ENCODE measurements at regions not wholly inside any gene's neighbourhood (a gene's known extent, or its start where the extent isn't known, plus 50 kb on each side); places are given as distances from the start of the nearest gene placed in this dataset.
A peak's percentile ranks its signal among the peaks of the same experiment; 100 is the strongest.
"Not testable (repeated sequence)": the region's sequence is repeated elsewhere in the genome, so short reads cannot be mapped to it uniquely, and the experiment has no call there.

GRCh38 chr12:13342971-13343370 lies 146.4 kb downstream of the EMP1 start:
- no peak for DNase-seq

- DNase-seq, result no peak
These were observed 143.6 kb downstream of the EMP1 start for GRCh38 chr12:13340149-13340548.

DNA sequence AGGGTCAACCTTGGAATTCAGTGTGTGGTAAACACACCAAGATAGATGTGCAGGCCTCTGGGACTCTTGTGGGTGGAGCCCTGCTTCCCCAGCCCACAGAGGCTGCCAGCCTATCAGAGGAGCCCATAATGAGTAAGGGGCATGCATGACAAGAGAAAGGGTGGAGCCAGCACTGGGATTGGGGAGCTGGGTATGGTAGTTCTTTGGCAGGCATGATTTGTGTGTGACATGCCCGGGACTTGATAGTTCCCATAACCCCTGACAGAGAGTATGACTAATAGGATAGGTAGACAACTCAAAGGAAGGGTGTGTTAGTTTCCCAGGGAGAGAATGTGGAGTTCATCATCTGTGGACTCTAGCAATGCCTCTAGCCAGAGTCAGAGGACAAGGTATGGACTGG lies 143.0 kb downstream of the EMP1 start:
- no peak for DNase-seq

DNA sequence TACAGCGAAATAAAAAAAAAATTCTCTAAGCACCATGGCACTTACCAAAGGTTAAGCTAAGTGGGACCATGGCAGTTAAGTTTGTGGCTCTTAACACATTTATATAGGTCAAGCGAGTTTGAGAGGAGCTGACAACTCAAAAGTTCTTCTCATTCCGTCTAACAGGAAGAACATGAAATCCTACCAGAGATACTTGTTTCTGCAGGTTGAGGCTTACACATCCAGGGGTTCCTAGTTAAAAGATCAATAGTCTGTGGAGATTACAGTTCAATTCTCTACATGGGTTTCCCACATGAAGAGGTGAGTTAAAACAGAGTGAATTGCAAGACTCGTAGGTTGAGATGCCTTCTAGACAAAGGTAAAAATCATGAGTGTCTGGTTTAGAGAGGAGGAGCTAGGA lies 142.6 kb downstream of the EMP1 start:
- no peak for DNase-seq

GRCh38 chr12:13337791-13338190 lies 141.3 kb downstream of the EMP1 start:
- DNase-seq, result no peak

GRCh38 chr12:13336216-13336615 lies 139.7 kb downstream of the EMP1 start:
- DNase-seq, result no peak

DNA sequence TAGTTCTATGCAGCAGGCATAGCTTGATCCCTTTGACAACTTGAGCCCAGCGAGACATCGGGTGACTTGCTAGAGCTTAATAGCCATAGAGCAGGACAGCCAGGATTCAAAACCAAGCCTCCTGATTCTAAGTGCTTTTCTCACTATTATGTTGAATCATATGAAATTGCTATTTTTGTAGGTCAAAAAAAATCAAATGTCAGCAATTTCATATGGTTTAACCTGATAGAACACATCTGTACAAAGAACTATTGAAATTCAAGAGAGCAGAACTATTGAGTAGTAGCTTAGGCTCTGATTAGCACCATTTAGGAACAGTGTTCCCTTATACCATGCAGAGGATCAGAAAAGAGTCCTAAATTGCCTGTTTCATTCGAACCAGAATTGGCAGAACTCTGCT lies 132.0 kb downstream of the EMP1 start:
- DNase-seq, result no peak

- no peak for DNase-seq
These were observed 129.6 kb downstream of the EMP1 start for GRCh38 chr12:13326076-13326475.

- DNase-seq, result not testable (repeated sequence)
These were observed 128.5 kb downstream of the EMP1 start for GRCh38 chr12:13325037-13325436.

GRCh38 chr12:13318231-13319015 lies 121.9 kb downstream of the EMP1 start:
- DNase-seq, result no peak

DNA sequence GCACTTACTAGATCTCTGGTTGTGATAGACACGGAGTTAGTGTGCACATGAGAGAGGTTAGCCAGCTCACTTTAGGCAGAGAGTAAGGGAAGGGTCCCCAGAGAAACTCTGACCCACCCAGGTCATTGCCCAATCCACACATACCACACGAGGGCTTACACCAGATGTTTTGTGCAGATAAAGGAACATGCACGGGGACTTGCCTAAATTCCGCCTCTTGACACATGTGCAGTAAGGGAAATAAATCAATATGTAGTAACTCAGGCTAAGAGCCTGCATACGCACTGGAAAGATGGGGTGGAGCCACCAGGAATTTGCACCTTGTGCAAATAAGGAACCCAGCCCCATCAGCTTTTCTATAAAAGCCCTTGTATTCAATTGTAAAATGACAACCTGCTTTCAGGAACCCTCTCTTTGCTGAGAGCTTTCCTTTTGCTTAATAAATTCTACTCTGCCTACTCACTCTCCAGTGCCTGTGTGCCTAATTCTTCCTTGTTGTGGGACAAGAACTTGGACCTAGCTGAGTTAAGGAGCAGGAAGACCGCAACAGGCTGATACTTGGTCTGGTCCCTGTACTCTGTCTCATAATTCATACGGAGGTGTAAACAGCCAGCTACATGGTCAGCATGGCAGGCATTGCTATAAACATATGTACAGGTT lies 120.2 kb downstream of the EMP1 start:
- no peak for DNase-seq

DNA sequence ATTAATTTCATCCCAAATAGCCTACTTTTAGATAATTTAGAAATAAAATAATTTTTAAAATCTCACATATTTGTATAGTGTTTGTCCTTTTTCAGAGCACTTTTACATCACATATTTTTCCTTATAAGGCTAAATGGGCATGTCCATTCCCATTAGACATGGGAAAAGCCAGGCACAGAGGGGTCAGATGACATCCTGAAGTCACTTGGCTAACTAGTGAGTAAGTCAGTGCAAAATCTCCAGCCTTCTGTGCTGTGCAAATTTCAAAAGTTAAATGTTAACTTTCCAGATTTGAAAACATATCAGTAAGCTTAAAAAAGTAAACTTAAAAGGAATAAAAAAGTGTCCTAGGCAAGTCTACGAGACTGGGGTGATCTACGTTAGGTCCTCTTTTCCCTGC lies 117.4 kb downstream of the EMP1 start:
- no peak for DNase-seq

- no peak for DNase-seq
These were observed 115.0 kb downstream of the EMP1 start for GRCh38 chr12:13311551-13311950.

DNA sequence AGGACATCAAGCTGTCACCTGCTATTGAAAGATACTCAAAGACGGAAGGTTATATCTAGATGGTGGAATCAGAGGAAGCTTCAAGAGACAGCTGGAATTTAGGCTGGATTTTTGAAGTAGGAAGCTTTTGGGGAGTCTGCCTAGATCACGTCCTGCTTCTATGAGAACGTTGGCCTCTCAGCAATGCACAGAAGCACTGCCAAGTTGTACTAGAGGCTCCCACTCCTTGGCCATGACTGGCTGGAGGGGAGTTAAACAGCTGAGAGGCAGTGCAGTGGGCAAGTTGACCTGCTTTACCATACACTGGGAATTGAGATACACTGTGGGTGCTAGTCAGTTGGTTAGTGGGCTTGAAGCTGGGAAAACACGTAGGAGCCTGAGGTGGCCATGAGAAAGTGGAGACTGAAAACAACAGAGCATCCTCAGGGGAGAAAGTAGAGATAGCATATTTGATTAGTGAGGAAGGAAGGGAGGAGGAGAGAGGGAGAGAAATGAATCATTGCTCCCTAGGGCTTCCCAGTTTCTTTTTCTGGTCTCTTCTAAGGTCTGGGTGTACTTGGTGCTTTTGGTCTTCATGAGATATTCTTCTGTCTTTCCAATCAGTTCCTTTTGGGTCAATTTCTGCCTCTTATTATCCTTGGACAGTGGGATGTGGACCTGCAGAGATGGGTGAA lies 110.8 kb downstream of the EMP1 start:
- no peak for DNase-seq

DNA sequence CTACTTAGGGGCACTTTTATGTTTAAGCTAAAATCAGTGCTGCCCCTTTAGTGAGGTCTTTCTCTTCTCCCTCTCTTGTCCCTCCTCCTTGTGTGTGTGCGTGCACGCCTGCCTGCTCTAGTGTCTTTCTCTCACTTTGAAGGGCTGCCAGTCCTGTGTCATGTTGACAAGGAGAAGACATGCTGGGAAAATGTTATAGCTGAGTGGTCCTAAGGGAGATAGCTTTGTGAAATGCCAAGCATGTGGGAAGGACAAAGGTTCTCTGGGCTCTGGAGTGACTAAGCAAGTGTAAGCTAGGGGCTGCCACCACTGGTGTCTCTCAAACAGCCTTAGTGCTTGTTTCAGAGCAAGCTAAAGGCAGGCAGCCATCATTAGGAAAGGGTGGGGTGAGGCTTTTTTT lies 108.4 kb downstream of the EMP1 start:
- DNase-seq, result no peak

DNA sequence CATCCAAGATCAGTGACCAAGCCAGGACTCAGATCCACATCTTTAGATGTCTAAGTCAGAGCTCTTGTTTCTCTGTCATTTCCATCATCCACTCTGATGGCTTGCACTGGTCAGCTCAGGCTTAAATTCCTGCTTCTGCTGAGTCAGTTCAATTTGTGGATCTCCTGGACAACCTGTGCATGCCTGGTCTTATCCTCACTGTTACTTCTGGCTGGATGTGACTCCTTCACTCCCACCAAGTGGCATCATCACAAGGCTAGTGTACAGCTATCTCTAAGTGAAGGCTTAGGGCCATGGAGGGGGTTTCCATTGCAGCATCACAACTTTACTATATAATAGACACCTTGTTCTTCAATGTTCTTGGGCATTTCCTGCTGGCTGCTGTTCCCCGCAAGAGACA lies 102.9 kb downstream of the EMP1 start:
- DNase-seq, result no peak

GRCh38 chr12:13293096-13293495 lies 96.6 kb downstream of the EMP1 start:
- no peak for DNase-seq

DNA sequence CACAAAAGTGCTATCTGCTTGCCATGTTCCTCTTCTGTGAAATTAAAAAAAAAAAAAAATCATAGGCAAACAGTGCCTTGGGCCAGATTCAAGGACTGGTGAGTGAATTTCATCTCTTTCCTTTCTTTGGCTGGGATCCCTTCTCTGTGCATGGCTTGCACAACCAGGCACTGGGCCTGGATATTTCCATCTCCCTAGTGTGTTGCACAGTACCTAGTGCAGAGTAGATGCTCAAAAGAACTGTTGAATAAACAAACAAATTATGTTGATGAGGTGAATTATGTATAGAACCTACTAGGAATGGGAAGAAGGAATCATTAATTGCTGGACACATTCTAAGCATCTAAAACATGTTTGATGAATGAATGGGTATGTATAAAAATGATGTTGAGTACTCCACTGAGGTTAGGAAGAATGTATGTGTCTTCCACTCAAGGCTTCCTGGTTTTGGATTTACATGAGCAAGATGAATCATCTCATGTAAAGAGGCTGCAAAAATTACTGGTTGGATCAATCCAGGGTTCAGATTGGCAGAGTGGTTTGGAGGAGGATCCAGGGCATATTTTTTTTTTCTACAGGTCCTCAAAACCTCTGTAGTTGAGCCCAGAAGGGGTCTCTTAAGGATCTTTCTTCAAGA lies 93.2 kb downstream of the EMP1 start:
- no peak for DNase-seq

GRCh38 chr12:13288937-13289652 lies 92.6 kb downstream of the EMP1 start:
- no peak for DNase-seq

GRCh38 chr12:13288501-13288900 lies 92.0 kb downstream of the EMP1 start:
- no peak for DNase-seq

DNA sequence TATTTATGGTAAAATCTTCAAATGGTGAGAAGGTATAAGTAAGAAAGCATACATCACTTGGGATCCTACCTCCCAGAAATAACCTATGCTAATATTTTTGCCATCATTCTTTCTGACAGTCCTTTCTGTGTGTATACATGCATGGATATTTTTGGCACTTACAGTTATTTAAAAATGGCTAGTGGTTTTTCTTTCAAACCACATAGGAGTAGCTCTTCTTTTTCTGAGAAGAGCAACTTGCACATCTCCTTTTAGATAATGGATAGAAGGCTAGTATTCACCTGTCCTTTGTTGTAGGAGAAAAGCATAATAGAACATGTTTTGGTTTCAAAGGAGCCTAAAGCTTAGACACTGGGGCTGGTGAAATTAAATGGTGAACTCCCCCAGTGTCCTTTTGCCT lies 87.3 kb downstream of the EMP1 start:
- no peak for DNase-seq

DNA sequence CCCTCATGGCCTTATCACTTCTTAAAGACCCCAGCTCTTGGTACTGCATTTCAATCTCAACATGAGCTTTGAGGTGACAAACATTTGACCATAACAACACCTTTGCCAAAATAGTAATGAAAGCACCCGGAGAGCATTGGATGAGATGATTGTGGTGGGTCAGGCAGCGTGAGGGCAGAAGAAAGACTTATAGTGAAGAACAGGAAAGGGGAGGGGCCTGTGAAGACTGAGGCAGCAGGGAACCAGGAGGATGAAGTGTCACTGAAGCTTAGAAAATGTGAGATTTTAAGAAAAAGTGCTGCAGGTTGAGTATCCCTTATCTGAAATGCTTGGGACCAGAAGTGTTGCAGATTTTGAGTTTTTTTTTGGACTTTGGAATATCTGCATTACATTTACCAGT lies 86.3 kb downstream of the EMP1 start:
- no peak for DNase-seq

DNA sequence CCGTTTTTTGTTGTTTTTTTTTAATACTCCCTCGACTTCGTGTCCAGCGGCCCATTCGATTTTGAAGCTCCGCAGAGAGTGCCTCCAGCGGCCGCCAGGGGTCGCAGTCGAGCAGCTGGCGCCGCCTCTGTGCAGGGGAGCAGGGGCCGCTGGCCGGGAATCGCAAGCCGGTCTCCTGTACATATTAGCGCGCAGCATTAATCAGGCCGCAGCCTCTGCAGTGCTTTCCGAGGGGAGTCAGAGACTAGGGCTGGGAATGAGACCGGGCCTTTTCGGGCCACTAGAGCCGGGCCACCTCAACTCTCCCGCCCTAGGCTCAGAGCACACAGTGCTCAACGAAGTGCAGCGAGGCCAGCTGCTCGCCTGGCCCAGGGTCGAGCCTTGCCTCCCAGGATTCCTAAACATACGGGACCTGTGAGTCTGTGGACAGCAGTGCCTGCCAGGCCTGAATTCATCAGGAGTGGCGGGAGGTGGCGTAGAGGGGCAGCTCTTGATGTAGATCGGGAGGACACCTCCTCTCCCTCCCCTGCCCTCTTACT lies 81.8 kb downstream of the EMP1 start:
- DNase-seq, result peak; percentile 49 to 50

Data from activated CD4-positive, alpha-beta T cell treated with anti-CD3 and anti-CD28 coated beads for 4 hours (primary cell).